GM12878 (cell line): ENCODE measurements at regions not wholly inside any gene's neighbourhood (a gene's known extent, or its start where the extent isn't known, plus 50 kb on each side); places are given as distances from the start of the nearest gene placed in this dataset.
"Not testable (repeated sequence)": the region's sequence is repeated elsewhere in the genome, so short reads cannot be mapped to it uniquely, and the experiment has no call there.

Experiments used
- ATAC-seq: fragments of 200-7000 bp; cut with Tn5 transposase; 3 replicates; pipeline ENCODE4 v1.9.1; 2020; ENCODE audit warnings: mild to moderate bottlenecking, moderate library complexity
- BruUV-seq: library from RNA; stranded (reverse); fragments of 400-500 nt; replicated peaks from 2 replicates; lab custom pipeline; 2021; lab: Mats Ljungman, UMichigan
- CTCF ChIA-PET: fragments of 300-600 bp; sonication (Branson Sonifier 250); formaldehyde crosslinking; extraction: SDS; loops from one replicate; lab custom pipeline; 2021; ENCODE audit warnings: inconsistent platforms; lab: Yijun Ruan, JAX
- POLR2A ChIA-PET: fragments of 350-600 bp; formaldehyde crosslinking; extraction: SDS; loops from one replicate; lab custom pipeline; 2021; ENCODE audit warnings: inconsistent platforms; lab: Charles Lee
- RAD21 ChIA-PET: fragments of 300-600 bp; sonication (Branson Sonifier 250); formaldehyde crosslinking; loops from one replicate; lab custom pipeline; 2023; ENCODE audit warnings: antibody characterized with exemption; ENCODE audit not compliant: unreplicated experiment; lab: Charles Lee
- SMC1A ChIA-PET: fragments of 300-600 bp; sonication (Branson Sonifier 250); formaldehyde crosslinking; loops from one replicate; lab custom pipeline; 2023; ENCODE audit not compliant: unreplicated experiment, uncharacterized antibody; lab: Charles Lee
- DNase-seq: peaks from one replicate; pipeline ENCODE4 v3.0.0-alpha.2; 2011; ENCODE audit warnings: low read depth, low spot score
- FAIRE-seq: peaks from 3 replicates; lab custom pipeline; 2011; peaks lifted over from hg19 to GRCh38; lab: Jason Lieb, UNC
- H2AFZ ChIP-seq: 2 replicates; pipeline ENCODE4 v1.6.0; 2011; ENCODE audit warnings: low read depth, low read length, control low read depth; ENCODE audit not compliant: control insufficient read depth
- H3K27ac ChIP-seq: 2 replicates; pipeline ENCODE4 v1.5.1; 2011; ENCODE audit warnings: control low read depth; ENCODE audit not compliant: control insufficient read depth, insufficient read depth
- H3K27me3 ChIP-seq, 2 experiments: replicated peaks in 1 of 2; 2 replicates each; pipeline versions ENCODE4 v1.6.0 to v1.6.1; 2011; ENCODE audit warnings: low read length in 1 of 2; ENCODE audit not compliant: control insufficient read depth in 2 of 2, insufficient read depth in 2 of 2
- H3K36me3 ChIP-seq, 2 experiments: 2 replicates each; pipeline ENCODE4 v1.5.1; 2011; ENCODE audit warnings: low read length in 1 of 2; ENCODE audit not compliant: control insufficient read depth in 2 of 2, insufficient read depth in 2 of 2
- H3K4me1 ChIP-seq: 2 replicates; pipeline ENCODE4 v1.6.1; 2011; ENCODE audit warnings: mild to moderate bottlenecking, low read length, moderate library complexity, mixed read lengths; ENCODE audit not compliant: control insufficient read depth, insufficient read depth
- H3K4me2 ChIP-seq: 2 replicates; pipeline ENCODE4 v1.6.0; 2011; ENCODE audit warnings: control low read depth; ENCODE audit not compliant: control insufficient read depth, insufficient read depth
- H3K4me3 ChIP-seq: fragments of 200-600 bp; sonication (generic); 2 replicates; pipeline ENCODE4 v1.5.1; 2016
- H3K79me2 ChIP-seq: 2 replicates; pipeline ENCODE4 v1.6.0; 2011; ENCODE audit warnings: low read length; ENCODE audit not compliant: control insufficient read depth, insufficient read depth
- H3K9ac ChIP-seq: 2 replicates; pipeline ENCODE4 v1.8.0; 2011; ENCODE audit warnings: low read length, control low read depth, mixed read lengths; ENCODE audit not compliant: control insufficient read depth, insufficient read depth
- H3K9me3 ChIP-seq: replicated peaks from 3 replicates; pipeline ENCODE4 v1.5.1; 2011; ENCODE audit warnings: mild to moderate bottlenecking, low read length; ENCODE audit not compliant: control insufficient read depth, insufficient read depth
- H4K20me1 ChIP-seq: 2 replicates; pipeline ENCODE4 v1.6.0; 2011; ENCODE audit not compliant: control insufficient read depth, insufficient read depth
- BHLHE40 ChIP-seq, 2 experiments: fragments of 450-650 bp in 1 of 2; IDR thresholded peaks; 2 replicates each; pipeline ENCODE4 v1.6.1; 2011 to 2017; ENCODE audit warnings: low read depth in 2 of 2, borderline replicate concordance in 1 of 2, improper control_type of control experiment in 1 of 2, low read length in 1 of 2, mild to moderate bottlenecking in 1 of 2
- CREB1 ChIP-seq: IDR thresholded peaks from 2 replicates; pipeline ENCODE4 v1.6.1; 2012; ENCODE audit warnings: low read depth, mild to moderate bottlenecking, inconsistent platforms
- EZH2 ChIP-seq: IDR thresholded peaks from 2 replicates; pipeline ENCODE4 v1.6.1; 2012; ENCODE audit warnings: low read depth, mild to moderate bottlenecking, control low read depth, inconsistent platforms, low read length, borderline replicate concordance; ENCODE audit not compliant: control insufficient read depth
- LARP7 ChIP-seq: fragments of 450-650 bp; IDR thresholded peaks from 2 replicates; pipeline ENCODE4 v1.6.1; 2017; ENCODE audit warnings: mild to moderate bottlenecking
- MYB ChIP-seq: fragments of 150-350 bp; IDR thresholded peaks from 2 replicates; pipeline ENCODE4 v1.6.1; 2014; ENCODE audit warnings: mild to moderate bottlenecking, low read depth, low read length, borderline replicate concordance
- MYC ChIP-seq: IDR thresholded peaks from 2 replicates; pipeline ENCODE4 v1.6.1; 2011; ENCODE audit warnings: mild to moderate bottlenecking, low read length, moderate library complexity, inconsistent platforms; ENCODE audit not compliant: insufficient read depth, insufficient replicate concordance, insufficient read length, severe bottlenecking
- ZBTB40 ChIP-seq: fragments of 450-650 bp; IDR thresholded peaks from 2 replicates; pipeline ENCODE4 v1.6.1; 2016; ENCODE audit warnings: mild to moderate bottlenecking, moderate library complexity, borderline replicate concordance
- WGBS: methylation state at CpG from one replicate; pipeline ENCODE4 v1.1.6; 2016; ENCODE audit warnings: low lambda C conversion rate; ENCODE audit not compliant: insufficient replicate concordance, insufficient coverage; ENCODE audit errors: missing lambda C conversion rate; 5-methylcytosine and 5-hydroxymethylcytosine counted together
- in situ Hi-C: fragments of 300-500 bp; cut with MboI; formaldehyde crosslinking; loops from 9 replicates; pipeline ENCODE4 v1.14.3; 2018; ENCODE audit warnings: mixed read lengths
- intact Hi-C: fragments of 100-400 bp; cut with micrococcal nuclease; formaldehyde crosslinking; loops from one replicate; pipeline ENCODE4 v1.14.2; 2022; ENCODE audit not compliant: unreplicated experiment

- H3K79me2 ChIP-seq, H3K9ac ChIP-seq, H3K36me3 ChIP-seq, DNase-seq, H3K4me2 ChIP-seq, H3K4me3 ChIP-seq, POLR2A ChIA-PET, H3K4me1 ChIP-seq, CTCF ChIA-PET, FAIRE-seq, H3K27me3 ChIP-seq, SMC1A ChIA-PET, in situ Hi-C loops, H3K9me3 ChIP-seq, BruUV-seq, H4K20me1 ChIP-seq, RAD21 ChIA-PET, H2AFZ ChIP-seq, H3K27ac ChIP-seq, intact Hi-C loops, ATAC-seq: not testable (repeated sequence)
- 44% methylated on average over 2 of the region's 3 CpGs for WGBS
Measured at GRCh38 chr3:154852998-154853397, 227.1 kb upstream of the MME start.

- no TSS peak for BruUV-seq
- no peak for ATAC-seq
- in situ Hi-C loops (no loop called here), intact Hi-C loops (no loop called here)
- SMC1A ChIA-PET: no interaction called here
- FAIRE-seq: no peak
- no peak for DNase-seq
- POLR2A ChIA-PET: no interaction called here
- no peaks in the 10 kb centered on the region for H3K9me3 ChIP-seq
- RAD21 ChIA-PET: no interaction called here
- H4K20me1 ChIP-seq: no peaks in the 10 kb centered on the region
- H3K79me2 ChIP-seq: no peaks in the 10 kb centered on the region
- TF ChIP-seq MYB: no peak
- TF ChIP-seq CREB1: no peak
- no peak for TF ChIP-seq BHLHE40 (IDR thresholded peaks at IDR 0.05; ENCODE audit: borderline replicate concordance in 1 of 2, low read depth in 2 of 2, low read length in 1 of 2)
- TF ChIP-seq LARP7: no peak
- no peak for TF ChIP-seq MYC
- TF ChIP-seq ZBTB40: no peak
- TF ChIP-seq EZH2: no peak
- H3K4me2 ChIP-seq: no peak overlapping the region
- H3K4me3 ChIP-seq: no peak overlapping the region
- no peak overlapping the region for H3K27ac ChIP-seq
- H2AFZ ChIP-seq: no peak overlapping the region
- WGBS: 33% methylated on average over 1 of the region's 1 CpG
- no peaks in the 10 kb centered on the region for H3K4me1 ChIP-seq
- H3K9ac ChIP-seq: no peak overlapping the region
- H3K27me3 ChIP-seq: no peaks in the 10 kb centered on the region
- no peaks in the 10 kb centered on the region for H3K36me3 ChIP-seq
- CTCF ChIA-PET: no interaction called here
Measured at GRCh38 chr3:154852515-154852914, 227.6 kb upstream of the MME start.
